NOMO-1 treated with dmso at 0.1 percent for 144 hours (cell line): ENCODE measurements at regions not wholly inside any gene's neighbourhood (a gene's known extent, or its start where the extent isn't known, plus 50 kb on each side); places are given as distances from the start of the nearest gene placed in this dataset.
"Not testable (repeated sequence)": the region's sequence is repeated elsewhere in the genome, so short reads cannot be mapped to it uniquely, and the experiment has no call there.

Experiments
- DNase-seq: peaks from one replicate; lab custom pipeline; 2025; ENCODE audit not compliant: unreplicated experiment; lab: John Stamatoyannopoulos, UW

GRCh38 chr4:64016893-64017292 lies 392.4 kb downstream of the TECRL start:
- no peak for DNase-seq

GRCh38 chr4:64014647-64015046 lies 394.6 kb downstream of the TECRL start:
- DNase-seq, result no peak

GRCh38 chr4:64001229-64001898 lies 407.9 kb downstream of the TECRL start:
- DNase-seq, result no peak

GRCh38 chr4:64000241-64000640 lies 409.0 kb downstream of the TECRL start:
- DNase-seq, result no peak

GRCh38 chr4:63986253-63986652 lies 423.0 kb downstream of the TECRL start:
- DNase-seq, result no peak

GRCh38 chr4:63983224-63983623 lies 426.0 kb downstream of the TECRL start:
- DNase-seq, result no peak

GRCh38 chr4:63965875-63966274 lies 443.4 kb downstream of the TECRL start:
- DNase-seq, result no peak

GRCh38 chr4:63942706-63943286 lies 466.5 kb downstream of the TECRL start:
- DNase-seq, result not testable (repeated sequence)

- no peak for DNase-seq
Observed at GRCh38 chr4:63937961-63938360, 471.3 kb downstream of the TECRL start.

- DNase-seq, result no peak
Observed at GRCh38 chr4:63922146-63922545, 487.1 kb downstream of the TECRL start.

GRCh38 chr4:63921561-63921960 lies 487.7 kb downstream of the TECRL start:
- DNase-seq, result no peak

- no peak for DNase-seq
Observed at GRCh38 chr4:63919636-63920365, 489.4 kb downstream of the TECRL start.

GRCh38 chr4:63906660-63907183 lies 502.5 kb downstream of the TECRL start:
- no peak for DNase-seq

- DNase-seq, result no peak
Observed at GRCh38 chr4:63904201-63904600, 505.0 kb downstream of the TECRL start.

GRCh38 chr4:63901304-63901703 lies 507.9 kb downstream of the TECRL start:
- no peak for DNase-seq

GRCh38 chr4:63898961-63899360 lies 510.3 kb downstream of the TECRL start:
- DNase-seq, result no peak

GRCh38 chr4:63894161-63894560 lies 515.1 kb downstream of the TECRL start:
- no peak for DNase-seq

GRCh38 chr4:63869370-63869769 lies 539.9 kb downstream of the TECRL start:
- no peak for DNase-seq

- DNase-seq, result no peak
Observed at GRCh38 chr4:63851496-63851895, 557.8 kb downstream of the TECRL start.

- DNase-seq, result no peak
Observed at GRCh38 chr4:63841266-63841665, 568.0 kb downstream of the TECRL start.

- DNase-seq, result no peak
Observed at GRCh38 chr4:63831590-63832155, 577.6 kb downstream of the TECRL start.
